ENCODE measurements at regions not wholly inside any gene's neighbourhood (a gene's known extent, or its start where the extent isn't known, plus 50 kb on each side); places are given as distances from the start of the nearest gene placed in this dataset.
"Not testable (repeated sequence)": the region's sequence is repeated elsewhere in the genome, so short reads cannot be mapped to it uniquely, and the experiment has no call there.

DNA sequence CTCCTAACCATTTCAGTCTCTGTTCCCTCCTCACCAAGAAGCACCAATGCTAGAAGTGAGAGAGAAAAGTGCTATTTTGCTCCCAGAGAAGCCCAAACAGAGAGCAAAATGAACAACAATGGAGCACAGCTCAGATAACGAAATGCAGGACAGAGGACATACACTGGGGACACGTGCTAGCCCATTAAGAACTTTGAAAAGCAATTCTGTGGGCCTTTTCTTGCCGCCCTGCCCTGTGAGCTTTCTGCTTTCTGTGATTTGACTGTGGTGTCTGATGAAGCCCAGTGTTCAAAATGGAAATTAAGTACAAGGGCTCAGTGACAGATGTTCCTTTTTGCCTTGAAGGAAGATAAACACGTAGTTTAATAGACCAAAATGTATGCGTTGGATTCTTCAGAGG lies 130.8 kb downstream of the S1PR1 start:
- Histone ChIP-seq H3K4me1 (ENCODE audit: insufficient read depth) (peaks cover 5% of the 10 kb centered on the region), H3K79me2 (no peaks in the 10 kb centered on the region), H3K27me3 (no peaks in the 10 kb centered on the region), H3K36me3 (replicated peaks; ENCODE audit: insufficient read depth, low read depth) (no peaks in the 10 kb centered on the region), H2AFZ (no peak overlapping the region), H3K4me3 (no peak overlapping the region), H3K9me2 (replicated peaks; ENCODE audit: insufficient read depth) (no peaks in the 10 kb centered on the region), H3K27ac (no peak overlapping the region), H3K4me2 (no peak overlapping the region), H4K20me1 (ENCODE audit: insufficient read depth, poor library complexity, severe bottlenecking) (no peaks in the 10 kb centered on the region), H3K9me3 (ENCODE audit: low read depth) (no peaks in the 10 kb centered on the region)
- TF ChIP-seq EZH2phosphoT487 (IDR thresholded peaks at IDR 0.05; ENCODE audit: low read depth, severe bottlenecking, unreplicated experiment) (no peak), EZH2 (IDR thresholded peaks at IDR 0.05; ENCODE audit: borderline replicate concordance) (no peak)
- TF ChIP-seq, protein P1, sequence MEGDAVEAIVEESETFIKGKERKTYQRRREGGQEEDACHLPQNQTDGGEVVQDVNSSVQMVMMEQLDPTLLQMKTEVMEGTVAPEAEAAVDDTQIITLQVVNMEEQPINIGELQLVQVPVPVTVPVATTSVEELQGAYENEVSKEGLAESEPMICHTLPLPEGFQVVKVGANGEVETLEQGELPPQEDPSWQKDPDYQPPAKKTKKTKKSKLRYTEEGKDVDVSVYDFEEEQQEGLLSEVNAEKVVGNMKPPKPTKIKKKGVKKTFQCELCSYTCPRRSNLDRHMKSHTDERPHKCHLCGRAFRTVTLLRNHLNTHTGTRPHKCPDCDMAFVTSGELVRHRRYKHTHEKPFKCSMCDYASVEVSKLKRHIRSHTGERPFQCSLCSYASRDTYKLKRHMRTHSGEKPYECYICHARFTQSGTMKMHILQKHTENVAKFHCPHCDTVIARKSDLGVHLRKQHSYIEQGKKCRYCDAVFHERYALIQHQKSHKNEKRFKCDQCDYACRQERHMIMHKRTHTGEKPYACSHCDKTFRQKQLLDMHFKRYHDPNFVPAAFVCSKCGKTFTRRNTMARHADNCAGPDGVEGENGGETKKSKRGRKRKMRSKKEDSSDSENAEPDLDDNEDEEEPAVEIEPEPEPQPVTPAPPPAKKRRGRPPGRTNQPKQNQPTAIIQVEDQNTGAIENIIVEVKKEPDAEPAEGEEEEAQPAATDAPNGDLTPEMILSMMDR (IDR thresholded peaks at IDR 0.05; ENCODE audit: poor library complexity): no peak
- no peak for DNase-seq (ENCODE audit: low spot score)
- 48% methylated on average over 5 of the region's 5 CpGs for WGBS (ENCODE audit: low lambda C conversion rate, missing lambda C conversion rate)

DNA sequence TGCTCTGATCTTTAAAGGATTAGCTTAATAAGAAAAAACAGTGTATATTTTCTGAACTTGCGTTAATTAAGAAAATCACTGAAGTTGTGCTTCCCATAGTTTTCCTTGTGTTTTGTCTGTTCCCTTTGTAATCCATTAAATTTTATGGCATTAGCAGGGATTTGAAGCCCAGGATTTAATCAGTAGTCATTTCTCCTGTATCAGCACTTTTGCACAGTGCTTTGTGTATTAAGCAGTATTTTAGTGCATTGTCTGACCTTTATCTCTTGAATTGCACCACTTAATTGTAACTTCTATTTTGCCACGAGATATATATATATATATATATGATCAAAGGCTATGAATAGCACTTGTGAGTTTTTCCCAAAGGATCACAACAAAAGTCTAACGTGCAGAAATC lies 133.7 kb downstream of the S1PR1 start:
- H3K9me3 ChIP-seq (ENCODE audit: low read depth): no peaks in the 10 kb centered on the region
- H2AFZ ChIP-seq: no peak overlapping the region
- WGBS (ENCODE audit: low lambda C conversion rate, missing lambda C conversion rate): 83% methylated on average over 3 of the region's 3 CpGs
- no peaks in the 10 kb centered on the region for H3K9me2 ChIP-seq (replicated peaks; ENCODE audit: insufficient read depth)
- H4K20me1 ChIP-seq (ENCODE audit: insufficient read depth, poor library complexity, severe bottlenecking): no peaks in the 10 kb centered on the region
- H3K27ac ChIP-seq: no peak overlapping the region
- no peaks in the 10 kb centered on the region for H3K36me3 ChIP-seq (replicated peaks; ENCODE audit: insufficient read depth, low read depth)
- no peak for DNase-seq (ENCODE audit: low spot score)
- no peak overlapping the region for H3K4me2 ChIP-seq
- peaks cover 5% of the 10 kb centered on the region for H3K4me1 ChIP-seq (ENCODE audit: insufficient read depth)
- no peak overlapping the region for H3K4me3 ChIP-seq
- no peaks in the 10 kb centered on the region for H3K27me3 ChIP-seq
- H3K79me2 ChIP-seq: no peaks in the 10 kb centered on the region
- TF ChIP-seq EZH2phosphoT487 (IDR thresholded peaks at IDR 0.05; ENCODE audit: low read depth, severe bottlenecking, unreplicated experiment) (no peak), EZH2 (IDR thresholded peaks at IDR 0.05; ENCODE audit: borderline replicate concordance) (no peak)
- TF ChIP-seq, protein P1 (IDR thresholded peaks at IDR 0.05; ENCODE audit: poor library complexity): no peak

DNA sequence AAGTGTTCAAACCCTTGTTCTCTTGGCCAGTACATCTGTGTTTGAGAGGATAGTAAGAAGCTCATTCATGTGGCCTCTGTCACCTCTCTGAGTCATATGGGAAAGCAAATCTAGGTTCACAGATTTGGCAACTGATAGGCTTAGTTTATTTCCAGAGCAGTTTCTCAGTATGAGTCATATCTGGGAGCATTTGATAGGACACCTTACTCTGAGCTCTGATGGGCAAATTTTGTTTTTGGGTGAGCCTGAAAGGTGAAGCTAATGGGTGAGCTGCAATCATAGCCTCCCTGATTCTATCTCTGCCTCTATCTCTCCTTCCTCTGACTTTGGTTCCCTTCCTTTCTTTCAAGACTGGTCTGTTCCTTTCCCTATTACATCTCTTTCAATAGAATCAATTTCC lies 134.4 kb downstream of the S1PR1 start:
- Histone ChIP-seq H3K27ac (no peak overlapping the region), H2AFZ (no peak overlapping the region), H4K20me1 (ENCODE audit: insufficient read depth, poor library complexity, severe bottlenecking) (no peaks in the 10 kb centered on the region), H3K27me3 (no peaks in the 10 kb centered on the region), H3K4me1 (ENCODE audit: insufficient read depth) (peaks cover 5% of the 10 kb centered on the region), H3K4me3 (no peak overlapping the region), H3K9me2 (replicated peaks; ENCODE audit: insufficient read depth) (no peaks in the 10 kb centered on the region), H3K79me2 (no peaks in the 10 kb centered on the region), H3K4me2 (no peak overlapping the region), H3K36me3 (replicated peaks; ENCODE audit: insufficient read depth, low read depth) (no peaks in the 10 kb centered on the region), H3K9me3 (ENCODE audit: low read depth) (no peaks in the 10 kb centered on the region)
- TF ChIP-seq EZH2phosphoT487 (IDR thresholded peaks at IDR 0.05; ENCODE audit: low read depth, severe bottlenecking, unreplicated experiment) (no peak), EZH2 (IDR thresholded peaks at IDR 0.05; ENCODE audit: borderline replicate concordance) (no peak)
- TF ChIP-seq, protein P1 (IDR thresholded peaks at IDR 0.05; ENCODE audit: poor library complexity): no peak
- no peak for DNase-seq (ENCODE audit: low spot score)

DNA sequence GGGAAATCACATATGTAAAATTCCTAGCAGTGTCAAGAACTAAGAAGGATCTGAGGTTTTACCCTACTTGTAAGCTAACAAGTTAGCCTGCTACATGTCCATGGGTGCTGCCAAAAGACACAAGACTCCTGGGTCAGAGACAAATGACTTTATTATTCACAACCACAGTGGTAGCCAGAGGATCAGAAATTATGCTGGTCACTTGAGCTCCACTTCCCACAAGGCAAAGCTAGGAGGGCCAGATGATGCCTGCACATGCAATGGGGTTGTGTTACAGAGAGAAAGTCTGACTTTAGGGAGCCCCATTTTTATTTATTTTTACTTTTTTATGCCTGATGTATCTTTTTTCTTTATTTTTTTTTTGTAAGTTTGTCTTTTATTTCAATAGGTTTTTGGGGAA lies 136.8 kb downstream of the S1PR1 start:
- no peak for DNase-seq (ENCODE audit: low spot score)

DNA sequence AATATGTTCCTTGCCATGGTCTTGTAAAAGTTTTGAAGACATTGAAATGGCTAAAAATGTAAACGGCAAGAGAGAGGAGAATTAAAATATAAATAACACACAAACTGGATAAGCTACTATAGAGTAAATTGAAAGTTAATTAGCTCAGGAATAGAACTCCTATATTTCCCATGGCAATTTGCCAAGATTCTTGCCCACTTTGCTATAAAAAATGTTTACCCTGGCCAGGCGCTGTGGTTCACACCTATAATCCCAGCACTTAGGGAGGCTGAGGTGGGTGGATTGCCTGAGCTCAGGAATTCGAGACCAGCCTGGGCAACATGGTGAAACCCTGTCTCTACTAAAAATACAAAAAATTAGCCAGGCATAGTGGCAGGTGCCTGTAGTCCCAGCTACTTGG lies 138.6 kb downstream of the S1PR1 start:
- 84% methylated on average over 3 of the region's 3 CpGs for WGBS (ENCODE audit: low lambda C conversion rate, missing lambda C conversion rate)
- not testable (repeated sequence) for H3K4me3 ChIP-seq

More for the DNA sequence above, 136.8 kb downstream of the S1PR1 start:
- Histone ChIP-seq H3K4me3 (no peak overlapping the region), H3K4me2 (no peak overlapping the region), H3K27ac (no peak overlapping the region), H3K9me3 (ENCODE audit: low read depth) (no peaks in the 10 kb centered on the region), H3K36me3 (replicated peaks; ENCODE audit: insufficient read depth, low read depth) (no peaks in the 10 kb centered on the region), H3K9me2 (replicated peaks; ENCODE audit: insufficient read depth) (no peaks in the 10 kb centered on the region), H3K27me3 (no peaks in the 10 kb centered on the region), H4K20me1 (ENCODE audit: insufficient read depth, poor library complexity, severe bottlenecking) (no peaks in the 10 kb centered on the region), H2AFZ (no peak overlapping the region), H3K4me1 (ENCODE audit: insufficient read depth) (no peaks in the 10 kb centered on the region), H3K79me2 (no peaks in the 10 kb centered on the region)
- TF ChIP-seq EZH2 (IDR thresholded peaks at IDR 0.05; ENCODE audit: borderline replicate concordance) (no peak), EZH2phosphoT487 (IDR thresholded peaks at IDR 0.05; ENCODE audit: low read depth, severe bottlenecking, unreplicated experiment) (no peak)
- TF ChIP-seq, protein P1 (IDR thresholded peaks at IDR 0.05; ENCODE audit: poor library complexity): no peak

More for the DNA sequence above, 138.6 kb downstream of the S1PR1 start:
- H3K9me2 ChIP-seq (replicated peaks; ENCODE audit: insufficient read depth); H3K9me3 ChIP-seq (ENCODE audit: low read depth); H3K27ac ChIP-seq; H4K20me1 ChIP-seq (ENCODE audit: insufficient read depth, poor library complexity, severe bottlenecking); H3K4me2 ChIP-seq; H3K27me3 ChIP-seq; H3K36me3 ChIP-seq (replicated peaks; ENCODE audit: insufficient read depth, low read depth); H2AFZ ChIP-seq; H3K79me2 ChIP-seq; H3K4me1 ChIP-seq (ENCODE audit: insufficient read depth); DNase-seq (ENCODE audit: low spot score): not testable (repeated sequence)
